EH (cell line): ENCODE measurements at regions not wholly inside any gene's neighbourhood (a gene's known extent, or its start where the extent isn't known, plus 50 kb on each side); places are given as distances from the start of the nearest gene placed in this dataset.
"Not testable (repeated sequence)": the region's sequence is repeated elsewhere in the genome, so short reads cannot be mapped to it uniquely, and the experiment has no call there.

Experiments used
- DNase-seq: peaks from one replicate; pipeline ENCODE4 v3.0.0-alpha.2; 2015; ENCODE audit warnings: low read depth

GRCh38 chr17:12195418-12195817, 174.7 kb downstream of the MAP2K4 start:
- DNase-seq: no peak

DNA sequence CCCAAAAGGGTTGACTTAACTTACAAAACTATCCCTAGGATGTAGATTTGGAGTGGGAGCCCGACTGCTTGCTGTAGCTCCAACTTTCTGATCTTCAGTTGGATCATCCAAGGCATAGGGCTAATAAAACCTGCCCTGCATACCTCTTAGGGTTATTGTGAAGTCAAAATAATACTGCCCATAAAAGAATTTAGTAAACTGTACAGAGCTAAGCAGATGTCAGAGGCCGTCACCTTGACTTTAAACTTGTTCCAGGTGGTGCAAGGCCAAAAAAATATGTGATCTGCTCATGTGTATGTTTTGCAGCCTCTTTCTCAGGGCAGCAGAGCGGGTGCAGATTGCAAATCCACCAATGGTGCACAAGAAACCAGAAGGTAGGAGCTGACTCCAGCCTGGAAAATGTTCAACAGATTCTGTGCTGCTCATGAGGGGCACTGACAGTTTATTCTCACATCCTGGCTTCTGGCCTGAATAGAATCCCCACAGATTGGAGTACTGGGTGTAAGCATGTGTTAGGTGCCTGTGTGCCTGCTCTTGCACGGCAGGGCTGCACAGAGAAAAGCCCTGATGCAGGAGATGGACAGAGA, 180.7 kb downstream of the MAP2K4 start:
- no peak for DNase-seq

DNA sequence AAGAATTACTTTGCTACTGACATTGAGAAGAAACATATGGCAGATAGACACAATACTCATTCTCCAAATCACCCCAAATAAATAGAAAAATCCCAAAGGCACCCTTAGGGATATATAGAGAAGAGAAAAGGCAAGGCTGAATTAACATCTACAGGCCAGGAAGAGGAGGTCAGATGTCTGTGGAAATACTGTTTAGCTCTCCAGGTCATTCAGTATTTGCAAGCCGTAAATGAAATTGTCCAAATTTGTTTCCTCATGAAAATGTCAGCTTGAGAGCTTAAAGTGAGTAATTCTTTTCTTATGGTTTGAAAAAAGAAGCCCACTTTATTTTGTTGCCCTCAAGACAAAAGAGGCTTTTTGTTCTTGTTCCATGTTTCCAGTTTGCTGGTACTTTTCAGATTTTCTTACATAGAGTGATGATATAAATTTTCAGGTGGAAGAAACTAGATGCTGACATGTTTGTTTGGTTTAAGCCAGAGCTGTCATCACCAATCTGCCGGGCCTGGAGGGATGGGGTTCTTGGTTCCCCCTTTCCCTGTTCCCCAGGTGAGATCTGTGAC, 189.0 kb downstream of the MAP2K4 start:
- no peak for DNase-seq

GRCh38 chr17:12220714-12221439, 200.2 kb downstream of the MAP2K4 start:
- DNase-seq: not testable (repeated sequence)

DNA sequence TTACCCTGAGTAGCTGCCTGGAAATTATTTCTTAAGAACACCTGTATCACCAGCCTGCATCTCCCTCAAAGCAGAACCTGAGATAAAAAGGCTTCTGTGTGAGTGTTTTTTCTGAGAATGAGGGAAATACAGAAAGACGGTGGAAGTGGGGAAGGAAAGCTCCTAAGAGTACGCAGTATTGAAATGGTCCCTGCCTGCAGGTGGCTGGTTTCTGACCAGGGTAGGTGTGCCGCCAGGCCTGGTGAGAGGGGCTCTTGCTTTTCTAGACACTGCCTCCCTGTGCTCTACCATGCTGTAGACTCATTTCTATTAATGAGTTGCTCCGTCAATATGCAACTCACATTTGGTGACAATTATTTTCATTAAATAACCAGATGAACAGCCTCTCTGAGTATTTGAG, 201.7 kb downstream of the MAP2K4 start:
- DNase-seq: no peak

GRCh38 chr17:12227547-12227946, 206.9 kb downstream of the MAP2K4 start:
- no peak for DNase-seq

GRCh38 chr17:12229335-12229734, 208.7 kb downstream of the MAP2K4 start:
- no peak for DNase-seq

DNA sequence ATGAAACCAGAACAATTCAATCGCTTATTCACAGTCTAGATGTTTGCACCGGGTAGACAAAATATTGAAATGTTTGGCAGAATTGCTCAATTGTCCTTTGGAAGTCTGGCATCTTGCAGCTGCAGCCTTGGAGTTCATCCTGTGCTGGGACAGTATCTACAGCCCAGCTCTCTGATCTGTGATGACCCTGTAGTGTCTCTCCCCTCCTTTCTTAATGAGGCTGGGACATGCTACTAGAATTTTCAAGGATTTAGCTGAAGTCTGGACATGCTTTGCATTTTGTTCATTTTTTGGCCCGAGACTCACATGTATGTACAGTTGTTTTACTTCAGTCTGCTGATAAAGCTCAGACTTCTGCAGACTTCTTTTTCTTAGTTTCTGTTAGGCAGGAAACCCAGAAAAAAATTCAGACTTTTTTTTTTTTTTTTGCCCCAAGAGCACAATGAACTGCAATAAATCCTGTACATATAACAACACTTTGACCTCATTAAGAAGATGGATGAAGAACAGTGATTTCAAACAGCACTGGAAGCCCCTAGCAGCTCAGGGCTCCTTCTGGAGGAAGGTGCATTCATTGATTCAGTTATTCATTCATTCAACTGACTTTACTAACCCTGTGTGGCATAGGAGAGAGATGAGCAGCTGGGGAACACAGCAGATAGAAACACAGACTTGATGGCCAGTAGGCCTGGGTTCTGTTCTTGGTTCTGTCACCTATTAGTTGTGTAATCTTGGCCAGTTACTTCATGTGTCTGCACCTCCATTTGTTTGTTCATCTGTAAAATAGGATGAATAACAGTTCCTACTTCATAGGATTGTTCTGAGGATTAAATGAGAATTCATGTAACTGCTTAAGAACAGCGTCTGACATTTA, 210.0 kb downstream of the MAP2K4 start:
- DNase-seq: peak; percentile 69

DNA sequence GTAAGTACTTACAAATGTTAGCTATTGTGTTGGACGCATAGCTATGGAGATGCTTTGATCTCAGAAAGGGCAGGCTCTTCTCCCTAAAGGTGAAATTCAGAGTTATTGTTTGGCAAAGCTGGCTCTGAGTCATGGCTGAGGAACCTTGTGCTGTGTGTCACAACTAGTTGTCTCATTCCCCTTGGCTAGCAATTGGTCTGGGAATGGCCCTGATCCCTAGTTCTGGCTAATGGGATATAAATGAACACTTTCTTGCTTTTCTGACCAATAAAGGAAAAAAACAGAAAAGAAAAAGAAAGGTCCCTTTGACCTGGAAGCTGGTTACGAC, 210.6 kb downstream of the MAP2K4 start:
- peak; percentile 74 for DNase-seq

- DNase-seq: not testable (repeated sequence)
Measured at GRCh38 chr17:12239021-12239420, 218.3 kb downstream of the MAP2K4 start.

- peak; percentile 61 for DNase-seq
Measured at GRCh38 chr17:12242345-12242954, 221.8 kb downstream of the MAP2K4 start.

DNA sequence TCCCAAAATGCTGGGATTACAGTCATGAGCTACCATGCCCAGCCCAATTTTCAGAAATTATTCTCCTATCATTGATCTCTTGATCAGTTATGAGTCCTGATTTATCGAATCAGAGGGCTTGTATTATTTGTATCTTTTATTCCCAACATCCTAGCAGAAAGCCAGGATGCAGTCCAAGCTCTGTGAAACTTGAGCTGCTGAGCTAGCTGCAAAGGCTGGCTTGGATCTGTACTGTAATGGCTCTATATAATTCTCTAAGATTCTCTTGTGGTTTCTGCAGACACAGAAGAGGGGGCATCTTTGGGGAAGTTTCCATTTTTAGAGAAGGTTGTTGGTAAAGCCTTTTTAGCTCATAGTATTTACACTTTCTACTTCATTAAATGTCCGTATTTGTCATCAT, 227.1 kb downstream of the MAP2K4 start:
- DNase-seq: peak; percentile 13

GRCh38 chr17:12250973-12251372, 230.3 kb downstream of the MAP2K4 start:
- DNase-seq: no peak

DNA sequence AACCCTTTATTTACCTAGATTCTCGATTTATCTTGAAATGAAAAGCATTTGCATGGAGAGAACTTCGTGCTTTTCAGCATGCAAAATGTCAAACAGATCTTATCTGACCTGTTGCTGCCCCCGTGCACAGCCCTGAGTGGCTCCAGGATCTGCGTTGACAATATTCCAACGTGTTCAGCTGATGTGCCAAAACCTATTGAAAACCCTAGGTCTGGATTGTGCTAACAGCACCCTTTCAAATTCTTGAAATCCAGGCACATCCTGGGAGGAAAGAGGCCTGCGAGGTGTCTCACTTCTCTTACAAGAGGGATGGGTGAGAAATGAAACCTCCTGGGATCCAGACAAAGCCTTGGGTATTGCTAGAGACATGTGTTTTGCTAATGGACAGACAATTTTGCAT, 231.8 kb downstream of the MAP2K4 start:
- no peak for DNase-seq

DNA sequence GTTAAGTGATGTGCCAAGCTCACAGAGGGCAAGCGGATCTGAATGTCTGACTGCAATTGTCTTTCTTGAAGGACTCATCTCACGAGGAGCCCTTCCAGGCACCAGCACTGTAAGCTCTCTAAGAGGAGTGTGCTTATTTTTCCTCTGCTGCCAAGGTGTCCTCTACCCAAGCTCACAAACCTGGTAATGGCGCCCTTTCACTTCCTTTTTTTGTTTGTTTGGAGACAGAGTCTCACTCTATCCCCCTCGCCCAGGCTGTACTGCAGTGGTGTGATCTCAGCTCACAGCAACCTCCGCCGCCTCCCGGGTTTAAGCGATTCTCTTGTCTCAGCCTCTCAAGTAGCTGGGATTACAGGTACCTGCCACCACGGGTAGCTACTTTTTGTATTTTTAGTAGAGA, 233.8 kb downstream of the MAP2K4 start:
- DNase-seq: no peak

DNA sequence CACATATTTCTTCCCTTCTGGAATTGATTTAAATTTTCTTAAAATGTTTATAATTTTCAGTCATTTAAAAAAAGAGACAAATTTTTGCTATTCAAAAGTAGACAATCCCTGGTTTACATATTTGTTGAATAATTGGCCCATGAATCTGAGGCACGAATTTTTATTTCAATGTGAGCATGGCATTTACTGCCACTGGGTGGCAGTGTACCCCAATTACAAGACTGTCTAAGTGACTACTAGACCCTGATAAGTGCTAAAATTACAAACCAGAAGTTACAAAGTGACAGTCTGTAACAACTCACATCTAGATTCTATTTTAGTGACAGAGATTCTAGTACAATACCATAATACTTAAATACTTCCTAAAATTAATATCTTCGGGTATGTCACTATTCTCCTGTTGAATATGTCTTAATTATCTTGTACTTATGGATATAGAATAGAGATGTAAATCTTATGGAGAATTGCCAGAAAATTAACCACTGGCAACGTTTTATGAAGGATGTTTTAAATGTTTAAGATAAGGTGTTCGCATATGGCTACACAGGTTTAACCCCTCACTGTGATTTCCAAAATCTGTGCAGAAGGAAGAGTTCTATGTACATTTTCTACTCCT, 235.8 kb downstream of the MAP2K4 start:
- peak; percentile 84 for DNase-seq

- DNase-seq: no peak
Measured at GRCh38 chr17:12257176-12257575, 236.5 kb downstream of the MAP2K4 start.

- DNase-seq: no peak
Measured at GRCh38 chr17:12261354-12261753, 240.7 kb downstream of the MAP2K4 start.

GRCh38 chr17:12269751-12270150, 249.1 kb downstream of the MAP2K4 start:
- DNase-seq: no peak

GRCh38 chr17:12277827-12278226, 257.1 kb downstream of the MAP2K4 start:
- DNase-seq: no peak

- peak; percentile 94 for DNase-seq
Measured at GRCh38 chr17:12282056-12282455, 261.4 kb downstream of the MAP2K4 start.

GRCh38 chr17:12287953-12288352, 267.3 kb downstream of the MAP2K4 start:
- no peak for DNase-seq
